ENCODE measurements at regions not wholly inside any gene's neighbourhood (a gene's known extent, or its start where the extent isn't known, plus 50 kb on each side); places are given as distances from the start of the nearest gene placed in this dataset.

- Histone ChIP-seq H3K4me3 (replicated peaks in 1 of 3; ENCODE audit: insufficient read depth in 1 of 3, low read depth in 1 of 3, low read length in 3 of 3) (no peak overlapping the region), H3K79me2 (ENCODE audit: control insufficient read depth, insufficient read depth, low read length) (no peaks in the 10 kb centered on the region), H3K9ac (replicated peaks; ENCODE audit: extremely low read depth, insufficient read depth, low read length) (no peak overlapping the region), H2AFZ (ENCODE audit: low read depth, low read length) (no peak overlapping the region), H3K27me3 (ENCODE audit: control insufficient read depth in 2 of 2, insufficient read depth in 2 of 2, low read length in 2 of 2) (no peaks in the 10 kb centered on the region), H3K27ac (ENCODE audit: insufficient read depth, low read depth, low read length) (no peak overlapping the region), H3K36me3 (ENCODE audit: control insufficient read depth in 2 of 2, extremely low read depth in 1 of 2, insufficient read depth in 2 of 2, low read length in 2 of 2) (no peaks in the 10 kb centered on the region), H3K9me3 (replicated peaks; ENCODE audit: control insufficient read depth, insufficient read depth, low read length) (no peaks in the 10 kb centered on the region), H3K4me1 (ENCODE audit: control insufficient read depth, extremely low read depth, insufficient read depth, low read length) (no peaks in the 10 kb centered on the region), H3K4me2 (ENCODE audit: insufficient read depth, low read length) (no peak overlapping the region), H3K9me1 (replicated peaks; ENCODE audit: control insufficient read depth, extremely low read depth, insufficient read depth, low read length) (no peaks in the 10 kb centered on the region), H4K20me1 (replicated peaks; ENCODE audit: control insufficient read depth, extremely low read depth, insufficient read depth, low read length) (no peaks in the 10 kb centered on the region)
- DNase-seq (ENCODE audit: low read depth, low spot score) (no peak), FAIRE-seq (no peak)
- intact Hi-C loops (cut with micrococcal nuclease) (no loop called here), dilution Hi-C loops (cut with MboI; ENCODE audit: extremely low pct_ligation_motif_present, low sequenced_read_pairs) (no loop called here)
- BruUV-seq (replicated peaks) = no TSS peak
- POLR2A ChIA-PET = no interaction called here
- CTCF ChIA-PET = no interaction called here
- TF ChIP-seq CTCF (IDR thresholded peaks at IDR 0.05; ENCODE audit: extremely low read depth in 1 of 2, insufficient read depth in 1 of 2, low read depth in 1 of 2, low read length in 2 of 2) = no peak
- TF ChIP-seq GATA2 (IDR thresholded peaks at IDR 0.05; ENCODE audit: insufficient read depth, insufficient read length, low read depth, low read length) = no peak
- TF ChIP-seq POLR2A (IDR thresholded peaks at IDR 0.05; ENCODE audit: low read depth, low read length) = no peak
- no peak for TF ChIP-seq POLR2AphosphoS5 (IDR thresholded peaks at IDR 0.05; ENCODE audit: insufficient read depth, low read depth, low read length)
- no peak for TF ChIP-seq MYC (IDR thresholded peaks at IDR 0.05; ENCODE audit: low read depth, low read length)
- no peak for TF ChIP-seq FOS (IDR thresholded peaks at IDR 0.05; ENCODE audit: borderline replicate concordance, insufficient read depth, low read length)
- TF ChIP-seq JUN (IDR thresholded peaks at IDR 0.05; ENCODE audit: borderline replicate concordance, insufficient read depth, insufficient read length, low read depth) = no peak
- TF ChIP-seq EZH2 (IDR thresholded peaks at IDR 0.05; ENCODE audit: borderline replicate concordance, low read depth, low read length, severe bottlenecking) = no peak
- no peak for TF ChIP-seq MAX (IDR thresholded peaks at IDR 0.05; ENCODE audit: insufficient read depth, insufficient read length)
These were observed 388.3 kb upstream of the MGMT start for GRCh38 chr10:129078746-129079145.
